Common myeloid progenitor, CD34-positive (primary cell): ENCODE measurements at regions not wholly inside any gene's neighbourhood (a gene's known extent, or its start where the extent isn't known, plus 50 kb on each side); places are given as distances from the start of the nearest gene placed in this dataset.

ENCODE experiments used
- CTCF ChIA-PET: fragments of 350-600 bp; sonication (Branson Sonifier 250); formaldehyde crosslinking; loops from one replicate; lab custom pipeline; 2021; ENCODE audit warnings: antibody characterized with exemption; lab: Charles Lee
- POLR2A ChIA-PET: fragments of 350-600 bp; sonication (Branson Sonifier 250); formaldehyde crosslinking; loops from one replicate; lab custom pipeline; 2021; ENCODE audit warnings: antibody characterized with exemption; lab: Charles Lee
- DNase-seq, 3 donors: peaks; one replicate each; pipeline versions ENCODE4 v3.0.0 to v3.0.0-alpha.2; 2013
- H3K27ac ChIP-seq, 2 experiments: 1 replicate in 1 of 2; 2 replicates in 1 of 2; pipeline ENCODE4 v1.7.0; 2013; ENCODE audit warnings: inconsistent platforms in 2 of 2, low read length in 2 of 2, mild to moderate bottlenecking in 2 of 2, low read depth in 1 of 2, moderate library complexity in 1 of 2; ENCODE audit not compliant: severe bottlenecking in 2 of 2, insufficient read depth in 1 of 2, poor library complexity in 1 of 2
- H3K27me3 ChIP-seq, 5 experiments: replicated peaks in 2 of 5; 1 replicate in 3 of 5; 2 replicates in 2 of 5; pipeline versions ENCODE4 v1.6.1 to v1.7.0; 2013; ENCODE audit warnings: low read length in 4 of 5, mild to moderate bottlenecking in 2 of 5, moderate library complexity in 2 of 5, inconsistent platforms in 1 of 5; ENCODE audit not compliant: insufficient read depth in 5 of 5, control insufficient read depth in 4 of 5
- H3K36me3 ChIP-seq, 4 experiments: 1 replicate in 2 of 4; 2 replicates in 2 of 4; pipeline versions ENCODE4 v1.6.1 to v1.7.0; 2013; ENCODE audit warnings: low read length in 3 of 4, control low read depth in 1 of 4, mild to moderate bottlenecking in 1 of 4; ENCODE audit not compliant: control insufficient read depth in 4 of 4, insufficient read depth in 4 of 4
- H3K4me1 ChIP-seq, 4 experiments: 1 replicate in 3 of 4; 2 replicates in 1 of 4; pipeline versions ENCODE4 v1.6.1 to v1.7.1; 2013; ENCODE audit warnings: low read length in 3 of 4, mild to moderate bottlenecking in 3 of 4, control low read depth in 1 of 4, inconsistent platforms in 1 of 4, moderate library complexity in 1 of 4; ENCODE audit not compliant: control insufficient read depth in 4 of 4, insufficient read depth in 4 of 4; ENCODE audit errors: control extremely low read depth in 1 of 4
- H3K4me3 ChIP-seq, 7 experiments: 1 replicate in 4 of 7; 2 replicates in 3 of 7; pipeline versions ENCODE4 v1.5.1 to v1.7.0; 2013; ENCODE audit warnings: mild to moderate bottlenecking in 7 of 7, low read length in 6 of 7, moderate library complexity in 6 of 7, inconsistent platforms in 2 of 7, low read depth in 2 of 7, control low read depth in 1 of 7; ENCODE audit not compliant: insufficient read depth in 4 of 7, control insufficient read depth in 1 of 7; ENCODE audit errors: extremely low read depth in 1 of 7
- H3K9me3 ChIP-seq, 5 experiments: 1 replicate in 4 of 5; 2 replicates in 1 of 5; pipeline versions ENCODE4 v1.6.1 to v1.7.1; 2013; ENCODE audit warnings: low read length in 4 of 5, mild to moderate bottlenecking in 2 of 5, inconsistent platforms in 1 of 5, low read depth in 1 of 5, moderate library complexity in 1 of 5; ENCODE audit not compliant: control insufficient read depth in 4 of 5, insufficient read depth in 2 of 5; ENCODE audit errors: control extremely low read depth in 1 of 5
- WGBS: methylation state at CpG from one replicate; pipeline ENCODE4 v1.1.5; 2013; ENCODE audit not compliant: insufficient coverage; 5-methylcytosine and 5-hydroxymethylcytosine counted together

GRCh38 chr1:94701796-94702441, 118.2 kb upstream of the SLC44A3 start:
- peaks cover 0 to 8% (median 5%) of the 10 kb centered on the region in 4 experiments for H3K4me1 ChIP-seq
- ChIA-PET POLR2A (no interaction called here), CTCF (no interaction called here)
- DNase-seq, result no peak
- no peak overlapping the region for H3K4me3 ChIP-seq
- 50% methylated on average over 2 of the region's 2 CpGs for WGBS
- H3K27ac ChIP-seq, result no peak overlapping the region
- no peaks in the 10 kb centered on the region for H3K9me3 ChIP-seq
- H3K36me3 ChIP-seq, result no peaks in the 10 kb centered on the region
- H3K27me3 ChIP-seq, result no peaks in the 10 kb centered on the region

- 61% methylated on average over 3 of the region's 3 CpGs for WGBS
- no peak overlapping the region for H3K27ac ChIP-seq
- H3K4me3 ChIP-seq, result no peak overlapping the region
- H3K9me3 ChIP-seq, result no peaks in the 10 kb centered on the region
- peaks cover 0 to 17% (median 5%) of the 10 kb centered on the region in 4 experiments for H3K4me1 ChIP-seq
- ChIA-PET CTCF (interaction anchor here (0.6 to 1.9 kb wide), 4 partner anchors 18 to 425 kb away, joined by 3 to 4 read pairs (median 4); no protein-coding TSS in a partner anchor), POLR2A (no interaction called here)
- H3K36me3 ChIP-seq, result no peaks in the 10 kb centered on the region
- H3K27me3 ChIP-seq, result peaks cover 0 to 6% (median 3%) of the 10 kb centered on the region in 5 experiments
- DNase-seq, result no peak
These were observed 121.2 kb upstream of the SLC44A3 start for GRCh38 chr1:94698759-94699502.

- no peaks in the 10 kb centered on the region for H3K36me3 ChIP-seq
- ChIA-PET POLR2A (no interaction called here), CTCF (interaction anchor here (1.2 to 1.9 kb wide), 3 partner anchors 18 to 39 kb away, joined by 3 to 4 read pairs (median 4); no protein-coding TSS in a partner anchor)
- WGBS, result 100% methylated on average over 2 of the region's 2 CpGs
- no peaks in the 10 kb centered on the region for H3K9me3 ChIP-seq
- no peak for DNase-seq
- no peak overlapping the region for H3K27ac ChIP-seq
- peaks cover 0 to 17% (median 5%) of the 10 kb centered on the region in 4 experiments for H3K4me1 ChIP-seq
- H3K27me3 ChIP-seq, result peaks cover 0 to 8% (median 4%) of the 10 kb centered on the region in 5 experiments
- H3K4me3 ChIP-seq, result no peak overlapping the region
These were observed 121.8 kb upstream of the SLC44A3 start for GRCh38 chr1:94698356-94698755.

GRCh38 chr1:94697839-94698238, 122.3 kb upstream of the SLC44A3 start:
- 96% methylated on average over 3 of the region's 5 CpGs for WGBS
- Histone ChIP-seq H3K27ac (no peak overlapping the region), H3K4me3 (no peak overlapping the region), H3K27me3 (peaks cover 0 to 8% (median 5%) of the 10 kb centered on the region in 5 experiments), H3K36me3 (no peaks in the 10 kb centered on the region), H3K4me1 (peaks cover 0 to 17% (median 5%) of the 10 kb centered on the region in 4 experiments), H3K9me3 (no peaks in the 10 kb centered on the region)
- DNase-seq, result no peak
- POLR2A ChIA-PET, result no interaction called here
- CTCF ChIA-PET, result interaction anchor here (0.8 to 1.9 kb wide), 4 partner anchors 9 to 39 kb away, joined by 3 to 4 read pairs (median 4); no protein-coding TSS in a partner anchor

- Histone ChIP-seq H3K4me3 (no peak overlapping the region), H3K27me3 (peaks cover 0 to 19% (median 7%) of the 10 kb centered on the region in 5 experiments), H3K27ac (no peak overlapping the region), H3K36me3 (no peaks in the 10 kb centered on the region), H3K9me3 (peaks cover 3 to 11% (median 6%) of the 10 kb centered on the region in 5 experiments), H3K4me1 (peaks cover 0 to 9% (median 0%) of the 10 kb centered on the region in 4 experiments)
- WGBS, result 67% methylated on average over 3 of the region's 4 CpGs
- CTCF ChIA-PET, result interaction anchor here (1.0 kb wide), 1 partner anchor 20 kb away, joined by 4 read pairs; no protein-coding TSS in a partner anchor
- POLR2A ChIA-PET, result no interaction called here
- DNase-seq, result peak in 2 of 3 donors; percentile 43 to 50
These were observed 125.8 kb upstream of the SLC44A3 start for GRCh38 chr1:94694226-94694915.

- no peaks in the 10 kb centered on the region for H3K36me3 ChIP-seq
- POLR2A ChIA-PET, result no interaction called here
- no peak overlapping the region for H3K27ac ChIP-seq
- H3K27me3 ChIP-seq, result peaks cover 0 to 19% (median 9%) of the 10 kb centered on the region in 5 experiments
- peaks cover 3 to 11% (median 6%) of the 10 kb centered on the region in 5 experiments for H3K9me3 ChIP-seq
- no peak for DNase-seq
- CTCF ChIA-PET, result interaction anchor here (2.0 kb wide), 1 partner anchor 10 kb away, joined by 5 read pairs; no protein-coding TSS in a partner anchor
- WGBS, result 100% methylated on average over 1 of the region's 1 CpG
- H3K4me1 ChIP-seq, result peaks cover 0 to 9% (median 0%) of the 10 kb centered on the region in 4 experiments
- no peak overlapping the region for H3K4me3 ChIP-seq
These were observed 126.7 kb upstream of the SLC44A3 start for GRCh38 chr1:94693435-94693834.
